Gastroesophageal sphincter (tissue), 4 donors: ENCODE measurements at regions not wholly inside any gene's neighbourhood (a gene's known extent, or its start where the extent isn't known, plus 50 kb on each side); places are given as distances from the start of the nearest gene placed in this dataset.
"Not testable (repeated sequence)": the region's sequence is repeated elsewhere in the genome, so short reads cannot be mapped to it uniquely, and the experiment has no call there.

Experiments
- ATAC-seq: fragments of 150-250 bp; one replicate; pipeline ENCODE4 v1.9.1; 2016; ENCODE audit warnings: mild to moderate bottlenecking, moderate library complexity
- H3K27ac ChIP-seq, 4 donors: fragments of 200-600 bp; sonication (generic) in 3 of 4; 1 replicate in 3 of 4; 2 replicates in 1 of 4; pipeline ENCODE4 v1.5.1; 2016 to 2019
- H3K27me3 ChIP-seq: fragments of 200-600 bp; sonication (generic); one replicate; pipeline ENCODE4 v1.5.1; 2019
- H3K36me3 ChIP-seq, 2 donors: fragments of 200-600 bp; sonication (generic); one replicate each; pipeline ENCODE4 v1.5.1; 2019; ENCODE audit warnings: control low read depth in 1 of 2
- H3K4me1 ChIP-seq, 3 donors: fragments of 200-600 bp; sonication (generic); 1 replicate in 2 of 3; 2 replicates in 1 of 3; pipeline ENCODE4 v1.5.1; 2016 to 2019; ENCODE audit warnings: control low read depth in 2 of 3
- H3K4me3 ChIP-seq, 2 donors: fragments of 200-600 bp; sonication (generic); one replicate each; pipeline ENCODE4 v1.5.1; 2019; ENCODE audit warnings: mild to moderate bottlenecking in 1 of 2, moderate library complexity in 1 of 2
- H3K9me3 ChIP-seq, 3 donors: fragments of 200-600 bp; sonication (generic); one replicate each; pipeline ENCODE4 v1.5.1; 2017 to 2019; ENCODE audit warnings: control low read depth in 2 of 3
- EP300 ChIP-seq: sonication (generic); formaldehyde crosslinking; IDR thresholded peaks from one replicate; pipeline ENCODE4 v1.6.1; 2017; ENCODE audit warnings: antibody characterized with exemption, mild to moderate bottlenecking
- POLR2A ChIP-seq, 2 donors: fragments of 450-650 bp; IDR thresholded peaks; one replicate each; pipeline ENCODE4 v1.6.1; 2017; ENCODE audit warnings: antibody characterized with exemption in 2 of 2, mild to moderate bottlenecking in 2 of 2, moderate library complexity in 1 of 2
- POLR2AphosphoS5 ChIP-seq: sonication (generic); formaldehyde crosslinking; IDR thresholded peaks from one replicate; pipeline ENCODE4 v1.6.1; 2017; ENCODE audit warnings: antibody characterized with exemption
- WGBS, 2 donors: methylation state at CpG; one replicate each; pipeline ENCODE4 v1.1.5; 2018; ENCODE audit warnings: low coverage in 1 of 2; 5-methylcytosine and 5-hydroxymethylcytosine counted together
- TF ChIP-seq, protein P1 (sequence below), 4 experiments: fragments of 200-600 bp in 2 of 4; fragments of 450-650 bp in 2 of 4; sonication (generic) in 1 of 4; IDR thresholded peaks; one replicate each; pipeline ENCODE4 v1.5.1; 2017 to 2019; ENCODE audit warnings: antibody characterized with exemption in 4 of 4, mild to moderate bottlenecking in 2 of 4, moderate library complexity in 2 of 4

DNA sequence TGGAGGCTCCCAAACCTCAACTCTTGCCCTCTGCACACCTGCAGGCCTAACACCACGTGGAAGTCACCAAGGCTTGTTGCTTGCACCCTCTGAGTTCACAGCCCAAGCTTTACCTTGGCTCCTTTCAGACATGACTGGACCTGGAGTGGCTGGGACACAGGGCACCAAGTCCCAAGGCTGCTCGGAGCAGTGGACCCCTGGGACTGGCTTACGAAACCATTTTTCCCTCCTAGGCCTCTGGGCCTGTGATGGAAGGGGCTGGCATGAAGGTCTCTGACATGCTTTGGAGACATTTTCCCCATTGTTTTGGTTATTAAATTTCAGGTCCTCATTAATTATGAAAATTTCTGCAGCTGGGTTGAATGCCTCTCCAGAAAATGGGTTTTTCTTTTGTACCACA, 994.4 kb upstream of the NUDT12 start:
- no peak for ATAC-seq
- 100% methylated on average over 1 of the region's 3 CpGs for WGBS, 2 donors
- no peak overlapping the region for H3K4me3 ChIP-seq

DNA sequence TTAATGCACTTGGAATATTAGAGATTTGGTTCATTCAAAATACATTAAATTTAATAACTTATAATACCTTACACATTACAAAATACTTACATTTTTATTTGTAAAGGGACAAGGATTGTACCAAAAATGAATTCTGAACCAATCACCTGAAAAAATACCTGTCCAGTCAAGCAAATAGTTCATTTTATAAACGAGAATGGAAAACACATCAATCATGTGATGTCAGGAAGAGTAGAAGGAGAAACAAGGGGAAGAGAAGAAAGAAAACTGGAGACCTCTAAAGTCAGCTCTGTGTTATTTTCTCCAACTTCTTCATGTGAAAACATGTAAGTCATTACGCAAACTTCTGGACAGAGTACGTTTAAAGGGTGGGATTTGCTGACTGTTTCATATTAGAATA, 989.0 kb upstream of the NUDT12 start:
- H3K36me3 ChIP-seq, result no peaks in the 10 kb centered on the region
- 58 to 67% methylated on average over 3 of the region's 3 CpGs for WGBS, 2 donors

More for the DNA sequence above, 994.4 kb upstream of the NUDT12 start:
- no peaks in the 10 kb centered on the region for H3K36me3 ChIP-seq
- no peaks in the 10 kb centered on the region for H3K9me3 ChIP-seq
- H3K27me3 ChIP-seq, result no peaks in the 10 kb centered on the region
- no peaks in the 10 kb centered on the region for H3K4me1 ChIP-seq
- H3K27ac ChIP-seq, result no peak overlapping the region
- TF ChIP-seq POLR2A (IDR thresholded peaks at IDR 0.05), result no peak
- TF ChIP-seq POLR2AphosphoS5, result no peak
- TF ChIP-seq EP300, result no peak
- TF ChIP-seq, protein P1, sequence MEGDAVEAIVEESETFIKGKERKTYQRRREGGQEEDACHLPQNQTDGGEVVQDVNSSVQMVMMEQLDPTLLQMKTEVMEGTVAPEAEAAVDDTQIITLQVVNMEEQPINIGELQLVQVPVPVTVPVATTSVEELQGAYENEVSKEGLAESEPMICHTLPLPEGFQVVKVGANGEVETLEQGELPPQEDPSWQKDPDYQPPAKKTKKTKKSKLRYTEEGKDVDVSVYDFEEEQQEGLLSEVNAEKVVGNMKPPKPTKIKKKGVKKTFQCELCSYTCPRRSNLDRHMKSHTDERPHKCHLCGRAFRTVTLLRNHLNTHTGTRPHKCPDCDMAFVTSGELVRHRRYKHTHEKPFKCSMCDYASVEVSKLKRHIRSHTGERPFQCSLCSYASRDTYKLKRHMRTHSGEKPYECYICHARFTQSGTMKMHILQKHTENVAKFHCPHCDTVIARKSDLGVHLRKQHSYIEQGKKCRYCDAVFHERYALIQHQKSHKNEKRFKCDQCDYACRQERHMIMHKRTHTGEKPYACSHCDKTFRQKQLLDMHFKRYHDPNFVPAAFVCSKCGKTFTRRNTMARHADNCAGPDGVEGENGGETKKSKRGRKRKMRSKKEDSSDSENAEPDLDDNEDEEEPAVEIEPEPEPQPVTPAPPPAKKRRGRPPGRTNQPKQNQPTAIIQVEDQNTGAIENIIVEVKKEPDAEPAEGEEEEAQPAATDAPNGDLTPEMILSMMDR (IDR thresholded peaks at IDR 0.05), result no peak

DNA sequence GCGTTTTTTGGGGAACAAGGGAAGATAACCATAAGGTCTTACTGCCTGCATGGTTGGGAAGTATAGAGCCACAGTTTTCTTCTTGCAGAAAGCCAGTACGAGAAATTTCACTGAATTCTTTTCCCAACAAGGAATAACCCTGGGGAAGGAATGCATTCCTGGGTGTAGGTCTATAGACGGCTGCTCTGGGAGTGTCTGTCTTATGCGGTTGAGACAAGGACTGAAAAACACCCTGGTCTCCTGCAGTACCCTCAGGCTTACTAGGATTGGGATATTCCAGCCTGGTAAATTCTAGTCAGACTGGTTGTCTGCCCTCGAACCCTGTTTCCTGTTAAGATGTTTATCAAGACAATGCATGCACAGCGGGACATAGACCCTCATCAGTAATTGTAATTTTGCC, 984.3 kb upstream of the NUDT12 start:
- not testable (repeated sequence) for H3K9me3 ChIP-seq, ATAC-seq, H3K36me3 ChIP-seq, H3K27me3 ChIP-seq, H3K27ac ChIP-seq, H3K4me1 ChIP-seq, H3K4me3 ChIP-seq
- 86 to 93% methylated on average over 4 to 6 of the region's 6 CpGs for WGBS, 2 donors

More for the DNA sequence above, 989.0 kb upstream of the NUDT12 start:
- Histone ChIP-seq H3K27ac (no peak overlapping the region), H3K9me3 (no peaks in the 10 kb centered on the region), H3K4me1 (no peaks in the 10 kb centered on the region), H3K27me3 (no peaks in the 10 kb centered on the region), H3K4me3 (no peak overlapping the region)
- no peak for ATAC-seq
- no peak for TF ChIP-seq POLR2A (IDR thresholded peaks at IDR 0.05)

DNA sequence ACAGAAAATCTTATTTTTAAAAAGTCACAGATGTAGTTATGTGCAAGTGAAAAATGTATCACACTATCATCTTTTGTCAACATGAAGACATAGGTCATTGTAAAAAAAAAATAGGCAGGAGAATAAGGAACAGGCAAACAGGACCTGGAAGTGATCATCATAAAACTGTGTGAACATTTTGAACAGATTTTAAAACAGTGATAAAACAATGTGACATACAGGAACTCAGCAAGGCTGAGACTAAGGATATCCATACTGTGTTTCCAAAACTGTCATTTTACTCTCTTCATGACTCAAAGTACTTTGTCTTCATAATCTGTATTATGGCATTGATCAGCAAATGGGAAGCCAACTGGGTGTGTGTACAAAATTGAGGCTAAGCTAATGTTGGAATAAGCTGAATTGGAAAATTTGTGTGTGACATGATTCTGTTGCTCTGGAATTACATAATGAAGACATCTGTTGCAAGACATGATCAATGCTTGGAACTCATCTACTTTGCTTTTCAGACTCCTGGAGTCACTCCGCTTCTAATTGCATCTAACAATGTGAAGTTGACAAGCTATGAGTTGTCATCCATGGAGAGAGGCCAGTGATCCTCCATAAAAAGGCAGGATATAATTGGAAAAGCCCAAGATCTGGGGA, 978.7 kb upstream of the NUDT12 start:
- Histone ChIP-seq H3K27ac (no peak overlapping the region), H3K4me1 (peaks cover 0 to 8% (median 0%) of the 10 kb centered on the region in 3 donors), H3K27me3 (no peaks in the 10 kb centered on the region), H3K36me3 (no peaks in the 10 kb centered on the region), H3K9me3 (no peaks in the 10 kb centered on the region), H3K4me3 (no peak overlapping the region)
- TF ChIP-seq POLR2AphosphoS5, result no peak
- TF ChIP-seq, protein P1 (IDR thresholded peaks at IDR 0.05), result no peak
- no peak for TF ChIP-seq EP300
- TF ChIP-seq POLR2A (IDR thresholded peaks at IDR 0.05), result no peak
- ATAC-seq, result no peak
- 14 to 56% methylated on average over 1 of the region's 1 CpG for WGBS, 2 donors

DNA sequence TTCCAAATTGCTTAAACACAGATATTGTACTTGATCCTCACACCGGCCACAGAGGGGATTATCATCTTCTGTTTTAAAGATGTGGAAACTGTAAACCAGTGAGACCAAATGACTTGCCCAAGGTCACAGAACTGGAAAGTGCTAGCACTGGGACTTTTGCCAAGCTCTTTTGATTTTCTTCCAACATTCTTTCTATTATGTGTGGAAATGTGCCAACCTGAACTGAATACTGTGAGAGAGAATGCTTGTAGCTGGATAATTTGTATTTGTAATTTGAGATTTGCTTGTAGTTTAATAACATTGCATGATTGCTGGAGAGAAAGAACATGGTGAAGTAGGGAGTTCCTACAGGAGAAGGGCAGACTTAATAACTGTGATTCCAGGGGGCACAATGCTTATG, 977.9 kb upstream of the NUDT12 start:
- TF ChIP-seq POLR2A (IDR thresholded peaks at IDR 0.05) (no peak), POLR2AphosphoS5 (no peak), EP300 (no peak)
- TF ChIP-seq, protein P1 (IDR thresholded peaks at IDR 0.05), result no peak
- Histone ChIP-seq H3K4me3 (no peak overlapping the region), H3K27me3 (no peaks in the 10 kb centered on the region), H3K9me3 (no peaks in the 10 kb centered on the region), H3K27ac (no peak overlapping the region), H3K4me1 (peaks cover 0 to 8% (median 0%) of the 10 kb centered on the region in 3 donors), H3K36me3 (no peaks in the 10 kb centered on the region)
- no peak for ATAC-seq
- 0 to 10% methylated on average over 1 of the region's 1 CpG for WGBS, 2 donors

DNA sequence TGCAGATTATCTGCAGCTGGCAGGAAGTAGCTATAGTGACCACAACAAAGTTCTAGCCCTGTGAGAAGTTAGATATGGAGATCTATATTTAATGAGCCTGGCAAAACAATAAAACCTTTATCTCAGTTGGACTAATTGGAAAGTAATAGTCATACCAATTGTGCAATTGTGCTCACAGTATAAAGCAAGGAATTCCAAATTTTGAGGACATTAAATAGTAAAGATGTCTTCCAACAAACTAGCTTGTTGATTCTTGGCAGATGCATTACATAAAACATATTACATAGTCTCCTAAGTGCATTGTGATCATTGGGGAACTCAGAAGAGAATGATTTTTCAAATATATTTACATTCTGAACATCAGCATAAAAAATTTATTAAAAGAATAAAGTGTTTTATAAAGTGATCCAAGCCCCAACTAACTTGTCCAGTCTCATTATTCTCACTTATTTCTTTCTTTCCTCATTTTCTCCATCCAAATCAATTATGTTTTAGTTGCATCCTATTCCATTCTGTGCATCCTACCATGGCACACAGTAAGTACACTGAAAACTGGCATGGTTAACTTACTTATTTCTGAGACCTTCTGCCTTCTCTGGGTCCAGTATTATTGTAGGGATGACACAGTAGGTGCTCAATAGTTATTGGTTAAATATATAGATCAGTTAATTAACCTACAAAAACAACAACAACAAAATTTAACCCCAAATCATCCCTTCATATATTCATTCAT, 977.2 kb upstream of the NUDT12 start:
- no peak for ATAC-seq
- peaks cover 0 to 8% (median 0%) of the 10 kb centered on the region in 3 donors for H3K4me1 ChIP-seq
- no peaks in the 10 kb centered on the region for H3K27me3 ChIP-seq
- H3K4me3 ChIP-seq, result no peak overlapping the region
- no peaks in the 10 kb centered on the region for H3K36me3 ChIP-seq
- no peak overlapping the region for H3K27ac ChIP-seq
- TF ChIP-seq, protein P1 (IDR thresholded peaks at IDR 0.05), result no peak
- TF ChIP-seq POLR2AphosphoS5 (no peak), POLR2A (IDR thresholded peaks at IDR 0.05) (no peak), EP300 (no peak)
- H3K9me3 ChIP-seq, result no peaks in the 10 kb centered on the region
